ENCODE measurements at regions not wholly inside any gene's neighbourhood (a gene's known extent, or its start where the extent isn't known, plus 50 kb on each side); places are given as distances from the start of the nearest gene placed in this dataset.

GRCh38 chr10:111954386-111954785, 229.2 kb downstream of the GPAM start:
- Histone ChIP-seq H3K4me1 (no peaks in the 10 kb centered on the region), H3K27me3 (no peaks in the 10 kb centered on the region), H3K9me3 (no peaks in the 10 kb centered on the region), H3K27ac (no peak overlapping the region), H3K36me3 (no peaks in the 10 kb centered on the region), H3K4me3 (no peak overlapping the region)
- TF ChIP-seq CTCF (IDR thresholded peaks at IDR 0.05), result no peak
- no peak for TF ChIP-seq POLR2A (IDR thresholded peaks at IDR 0.05)
- intact Hi-C loops (cut with DNase I; ENCODE audit: low total_unique reads), result no loop called here
- no peak for DNase-seq

GRCh38 chr10:111956841-111957240, 226.7 kb downstream of the GPAM start:
- H3K4me3 ChIP-seq, result no peak overlapping the region
- H3K9me3 ChIP-seq, result no peaks in the 10 kb centered on the region
- intact Hi-C loops (cut with DNase I; ENCODE audit: low total_unique reads), result no loop called here
- H3K27me3 ChIP-seq, result no peaks in the 10 kb centered on the region
- no peak for DNase-seq
- TF ChIP-seq POLR2A (IDR thresholded peaks at IDR 0.05) (no peak), CTCF (IDR thresholded peaks at IDR 0.05) (no peak)
- H3K36me3 ChIP-seq, result no peaks in the 10 kb centered on the region
- H3K27ac ChIP-seq, result no peak overlapping the region
- no peaks in the 10 kb centered on the region for H3K4me1 ChIP-seq

- H3K9me3 ChIP-seq, result no peaks in the 10 kb centered on the region
- TF ChIP-seq CTCF (IDR thresholded peaks at IDR 0.05) (no peak), POLR2A (IDR thresholded peaks at IDR 0.05) (no peak)
- no peak for DNase-seq
- intact Hi-C loops (cut with DNase I; ENCODE audit: low total_unique reads), result no loop called here
- H3K27ac ChIP-seq, result no peak overlapping the region
- H3K4me1 ChIP-seq, result no peaks in the 10 kb centered on the region
- no peaks in the 10 kb centered on the region for H3K36me3 ChIP-seq
- no peak overlapping the region for H3K4me3 ChIP-seq
- H3K27me3 ChIP-seq, result no peaks in the 10 kb centered on the region
Measured at GRCh38 chr10:111962951-111963350, 220.6 kb downstream of the GPAM start.

GRCh38 chr10:111967116-111967515, 216.4 kb downstream of the GPAM start:
- no peak overlapping the region for H3K4me3 ChIP-seq
- no peaks in the 10 kb centered on the region for H3K4me1 ChIP-seq
- no peaks in the 10 kb centered on the region for H3K9me3 ChIP-seq
- intact Hi-C loops (cut with DNase I; ENCODE audit: low total_unique reads), result no loop called here
- no peaks in the 10 kb centered on the region for H3K36me3 ChIP-seq
- H3K27ac ChIP-seq, result no peak overlapping the region
- TF ChIP-seq POLR2A (IDR thresholded peaks at IDR 0.05) (no peak), CTCF (IDR thresholded peaks at IDR 0.05) (no peak)
- no peak for DNase-seq
- H3K27me3 ChIP-seq, result no peaks in the 10 kb centered on the region

GRCh38 chr10:111967547-111967946, 216.0 kb downstream of the GPAM start:
- intact Hi-C loops (cut with DNase I; ENCODE audit: low total_unique reads), result no loop called here

More at GRCh38 chr10:111967547-111967946, 216.0 kb downstream of the GPAM start:
- TF ChIP-seq CTCF (IDR thresholded peaks at IDR 0.05) (no peak), POLR2A (IDR thresholded peaks at IDR 0.05) (no peak)
- Histone ChIP-seq H3K27me3 (no peaks in the 10 kb centered on the region), H3K4me3 (no peak overlapping the region), H3K9me3 (no peaks in the 10 kb centered on the region), H3K36me3 (no peaks in the 10 kb centered on the region), H3K4me1 (no peaks in the 10 kb centered on the region), H3K27ac (no peak overlapping the region)
- DNase-seq, result no peak
